GM21447 (cell line): ENCODE measurements at regions not wholly inside any gene's neighbourhood (a gene's known extent, or its start where the extent isn't known, plus 50 kb on each side); places are given as distances from the start of the nearest gene placed in this dataset.

Experiments used
- ATAC-seq: cut with Tn5 transposase; IDR thresholded peaks from one replicate; pipeline ENCODE4 v1.9.1; 2021; ENCODE audit not compliant: unreplicated experiment

DNA sequence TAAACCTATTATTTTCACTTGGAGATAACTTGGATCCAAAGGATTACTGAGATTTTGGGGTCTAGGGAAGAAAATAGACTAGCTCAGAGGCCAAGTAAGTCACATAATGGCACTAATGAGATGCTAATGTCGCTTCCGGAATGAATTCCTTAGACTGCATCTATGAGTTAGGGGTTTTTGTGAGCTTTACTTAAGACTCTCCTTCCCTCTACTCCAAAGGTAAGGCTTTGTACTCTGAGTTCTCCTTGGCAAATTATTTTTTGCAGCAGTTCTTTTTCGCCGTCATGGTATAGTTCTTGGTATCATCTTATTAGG lies 143.9 kb upstream of the KLF14 start:
- ATAC-seq = no peak

- ATAC-seq = no peak
Observed at GRCh38 chr7:130878785-130879184, 144.8 kb upstream of the KLF14 start.

DNA sequence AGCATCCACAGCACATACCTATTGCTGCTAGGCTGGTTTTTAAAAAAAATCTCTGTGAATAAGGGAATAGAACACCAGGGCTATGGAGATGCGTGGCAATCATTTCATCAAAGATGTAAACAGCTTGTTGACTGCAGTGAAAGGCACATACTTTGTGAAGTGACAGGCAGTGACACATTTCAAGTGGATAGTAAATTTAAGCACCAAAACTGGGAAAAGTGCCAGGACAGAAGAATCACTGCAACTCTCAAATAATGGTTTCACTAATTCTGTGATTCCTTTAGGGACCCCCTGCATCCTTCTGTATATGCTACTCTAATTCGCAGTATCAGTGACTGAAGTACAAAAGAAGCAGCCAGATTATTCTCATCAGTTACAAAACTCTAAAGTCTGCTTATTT lies 145.2 kb upstream of the KLF14 start:
- ATAC-seq = no peak

DNA sequence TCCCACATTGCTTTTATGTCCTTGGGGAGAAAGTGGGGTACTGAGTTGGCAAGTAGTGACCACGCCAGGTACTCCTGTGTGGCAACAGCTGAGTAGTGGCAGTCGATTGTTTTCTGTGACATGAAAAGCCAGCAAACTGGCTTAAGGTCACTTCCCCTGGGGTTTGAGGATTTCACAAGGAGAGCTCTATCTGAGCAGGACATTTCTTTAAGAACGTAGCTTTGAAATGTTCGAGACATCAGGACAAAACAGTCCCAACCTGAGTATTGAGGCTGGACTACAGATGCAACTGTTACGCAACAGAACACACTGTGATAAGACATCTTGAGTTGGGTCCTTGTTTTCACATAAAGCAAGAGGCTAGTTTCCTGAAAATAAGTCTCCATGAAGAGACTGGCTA lies 146.7 kb upstream of the KLF14 start:
- no peak for ATAC-seq

DNA sequence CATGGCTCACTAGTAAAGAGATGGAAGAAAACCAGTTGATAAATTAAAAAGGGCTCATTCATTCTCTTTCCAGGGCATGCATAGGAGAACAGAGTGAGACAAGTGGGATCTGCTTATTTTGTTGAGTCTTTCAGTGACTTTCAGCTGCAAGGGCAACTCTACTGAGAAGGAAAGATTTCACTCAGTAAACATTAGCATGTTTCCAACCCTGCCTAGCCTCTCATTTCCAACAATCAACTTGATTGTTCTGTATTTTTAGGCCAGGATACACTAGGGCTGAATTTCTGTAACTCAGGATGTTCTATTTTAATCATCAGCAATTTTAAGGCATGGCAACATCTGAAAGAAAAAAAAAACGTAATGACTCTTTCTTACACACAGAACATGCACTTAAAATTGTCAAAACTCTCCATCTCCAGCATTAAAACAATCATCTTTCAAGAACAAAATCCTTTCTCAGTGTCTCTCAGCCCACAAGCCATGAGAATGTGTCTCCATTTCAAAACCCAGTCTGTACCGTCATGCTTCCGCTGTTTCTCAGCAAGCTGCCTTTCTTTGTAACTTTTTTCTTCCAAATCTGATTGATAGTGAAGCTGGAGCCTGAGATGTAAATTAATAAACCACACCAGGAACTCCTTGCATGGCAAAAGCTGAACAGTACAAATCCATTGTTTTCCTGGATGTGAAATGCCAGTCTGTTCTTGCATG lies 147.2 kb upstream of the KLF14 start:
- ATAC-seq = no peak

DNA sequence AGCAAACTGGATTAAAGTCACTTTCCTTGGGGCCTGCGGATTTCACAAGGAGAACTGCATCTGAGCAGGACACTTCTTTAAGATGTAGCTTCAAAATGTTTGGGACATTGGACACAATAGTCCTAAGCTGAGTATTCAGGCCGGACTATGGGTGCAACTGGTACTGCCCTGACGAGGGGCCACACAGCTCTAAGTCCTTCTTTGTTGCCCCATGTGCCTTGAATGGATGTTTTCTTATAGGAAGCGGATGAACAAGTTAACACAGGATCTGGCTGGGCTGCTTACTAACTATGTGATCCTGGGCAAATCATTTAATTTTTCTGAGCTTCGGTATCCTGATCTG lies 147.8 kb upstream of the KLF14 start:
- no peak for ATAC-seq

DNA sequence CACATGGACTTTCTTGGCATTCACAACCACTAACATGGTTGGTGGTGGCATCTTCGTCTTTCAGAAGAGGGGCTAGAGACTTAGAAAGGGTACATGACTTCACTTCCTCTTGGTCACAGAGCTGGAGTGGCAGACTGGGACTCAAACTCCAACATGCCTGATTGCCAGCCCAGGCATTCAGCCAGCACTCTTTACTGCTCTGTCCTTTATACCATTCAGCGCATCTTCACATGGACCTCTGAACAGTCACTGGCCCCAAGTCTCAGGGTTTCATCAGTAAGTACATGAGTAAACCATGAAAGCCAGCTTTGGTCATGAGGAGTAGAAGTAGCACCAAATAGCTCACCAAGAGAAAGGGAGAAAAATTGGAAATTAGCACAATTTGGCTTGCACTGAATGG lies 148.4 kb upstream of the KLF14 start:
- no peak for ATAC-seq

DNA sequence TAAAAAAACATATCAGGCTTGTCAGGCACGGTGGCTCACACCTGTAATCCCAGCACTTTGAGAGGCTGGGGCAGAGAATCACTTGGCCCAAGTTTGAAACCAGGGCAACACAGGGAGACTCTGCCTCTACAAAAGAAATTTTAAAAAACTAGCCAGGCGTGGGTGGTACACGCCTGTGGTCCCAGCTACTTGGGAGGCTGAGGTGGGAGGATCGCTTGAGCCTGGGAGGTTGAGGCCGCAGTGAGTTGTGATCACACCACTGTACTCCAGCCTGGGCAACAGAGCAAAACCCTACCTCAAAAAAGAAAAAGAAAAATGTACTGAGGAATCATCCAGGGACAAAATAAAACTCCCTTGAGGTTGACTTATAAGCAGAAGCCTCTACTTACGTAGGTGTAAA lies 149.9 kb upstream of the KLF14 start:
- ATAC-seq = no peak

- ATAC-seq = no peak
Observed at GRCh38 chr7:130884437-130885417, 150.7 kb upstream of the KLF14 start.

DNA sequence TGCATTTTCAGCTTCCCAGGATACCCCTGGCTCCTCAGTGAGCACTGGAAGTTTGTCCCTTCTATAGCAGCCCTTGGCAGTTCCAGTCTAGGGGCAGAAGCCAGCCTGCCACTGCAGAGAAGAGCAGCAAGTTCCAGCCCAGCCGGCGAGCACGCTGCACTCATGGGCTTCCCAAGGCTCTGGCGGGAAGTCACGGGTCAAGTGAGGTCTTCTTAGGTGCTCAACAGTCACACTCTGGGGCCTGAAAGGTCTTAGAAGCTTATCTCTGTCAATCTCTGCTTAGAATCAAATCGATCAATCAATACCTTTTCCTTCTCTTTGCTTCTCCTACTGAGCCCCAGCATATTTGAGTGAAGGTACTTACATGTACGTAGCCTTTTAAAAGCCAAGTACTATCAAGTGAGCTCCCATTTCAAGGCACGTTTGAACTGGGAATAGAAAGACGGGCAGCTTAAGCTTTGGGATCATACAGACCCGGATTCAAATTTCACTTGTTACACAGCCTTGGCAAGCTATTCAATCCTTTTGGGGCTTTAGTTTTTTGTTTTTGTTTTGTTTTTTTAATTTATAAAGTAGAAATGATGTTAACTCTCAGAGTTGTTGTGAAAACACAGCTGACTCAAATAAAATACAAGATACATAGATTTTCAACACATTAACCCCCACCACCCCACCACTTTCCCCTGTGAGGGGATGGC lies 152.6 kb upstream of the KLF14 start:
- ATAC-seq = no peak

DNA sequence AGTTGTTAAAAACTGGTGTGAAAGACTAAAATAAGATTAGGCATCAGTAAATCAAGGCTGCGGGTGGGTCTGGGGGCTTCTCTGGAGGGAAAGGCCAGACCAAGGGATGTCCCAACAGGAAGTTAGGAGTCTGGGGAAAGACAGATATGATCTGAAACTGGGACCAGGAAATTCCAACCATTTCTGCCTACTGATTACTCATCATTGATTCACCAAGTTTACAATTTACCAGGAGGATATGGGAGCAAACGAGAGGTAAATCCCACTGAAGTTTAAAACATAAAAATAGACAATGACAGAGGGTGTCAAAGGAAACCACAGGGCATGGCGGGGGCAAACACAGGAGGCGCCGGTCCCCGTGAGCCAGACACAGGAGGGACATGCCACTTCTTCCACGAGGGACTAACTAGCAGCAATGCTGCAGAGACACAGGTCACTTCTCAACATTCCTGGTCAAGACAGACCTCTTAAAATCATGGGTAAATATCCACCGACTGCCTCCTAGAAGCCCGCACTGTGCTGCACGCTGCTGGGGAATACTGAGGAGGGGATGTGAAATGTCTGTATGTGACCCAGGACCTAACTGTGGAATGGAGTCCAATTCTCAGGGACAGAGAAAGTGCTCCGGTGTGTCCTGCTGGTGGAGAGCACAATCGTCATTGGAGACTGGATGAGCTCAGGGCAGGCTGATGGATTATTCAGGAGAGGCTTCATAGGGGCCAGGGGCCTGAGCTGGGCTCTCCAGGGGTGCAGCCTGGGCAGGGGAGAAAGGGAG lies 153.4 kb upstream of the KLF14 start:
- no peak for ATAC-seq

GRCh38 chr7:130887957-130888371 lies 154.0 kb upstream of the KLF14 start:
- ATAC-seq = no peak

DNA sequence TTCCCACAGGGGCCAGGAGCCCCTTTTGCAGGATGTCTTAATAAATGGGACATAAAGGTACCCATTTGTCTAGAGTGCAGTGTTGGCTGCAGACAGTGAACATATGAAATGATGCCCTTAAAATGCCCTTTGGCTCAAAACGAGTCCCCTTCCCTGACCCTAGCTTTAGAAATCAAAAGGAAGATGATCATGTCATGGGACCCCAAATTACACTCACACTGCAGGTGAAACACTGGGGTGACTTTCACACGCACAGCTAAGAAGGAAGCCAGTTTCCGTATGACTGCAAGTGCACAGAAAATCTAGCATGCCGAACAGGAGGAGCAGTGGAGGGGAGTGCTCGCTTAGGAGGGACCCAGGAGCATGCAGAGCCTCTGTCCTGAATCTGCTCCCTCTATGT lies 154.5 kb upstream of the KLF14 start:
- no peak for ATAC-seq

GRCh38 chr7:130890176-130891020 lies 156.4 kb upstream of the KLF14 start:
- ATAC-seq = no peak

DNA sequence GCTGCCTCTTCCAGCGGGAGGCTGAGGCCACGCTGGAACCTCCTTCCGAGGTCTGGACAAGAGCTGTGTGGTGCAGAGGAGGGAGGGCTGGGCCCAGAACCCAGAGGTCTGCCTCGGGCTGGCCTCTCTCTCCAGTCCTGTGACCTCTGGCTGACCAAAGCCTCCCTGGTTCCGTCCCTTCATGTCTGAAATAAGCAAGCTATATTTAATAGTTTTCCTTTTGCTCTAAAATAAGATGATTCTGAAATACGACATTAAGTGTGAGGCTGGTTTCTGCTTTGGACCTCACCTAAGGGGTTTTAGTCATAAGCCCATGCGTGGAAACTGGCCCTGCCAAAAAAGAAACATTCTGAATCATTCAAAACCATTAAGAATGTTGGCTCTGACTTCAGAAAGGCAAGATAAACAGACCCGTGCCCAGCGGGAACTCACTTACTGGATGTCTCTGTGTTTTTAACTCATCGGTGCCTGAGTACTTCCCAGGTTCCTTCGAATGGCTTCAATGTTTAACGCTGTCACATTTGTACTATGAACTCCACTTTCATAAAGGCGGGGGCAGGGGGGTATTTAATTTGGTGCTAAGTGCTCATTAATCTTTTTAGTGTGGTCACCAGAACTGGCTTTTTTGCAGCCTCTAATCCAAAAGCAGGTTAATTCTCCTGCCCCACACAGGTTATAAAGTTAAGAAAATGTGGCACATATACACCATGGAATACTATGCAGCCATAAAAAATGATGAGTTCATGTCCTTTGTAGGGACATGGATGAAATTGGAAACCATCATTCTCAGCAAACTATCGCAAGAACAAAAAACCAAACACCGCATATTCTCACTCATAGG lies 157.5 kb upstream of the KLF14 start:
- ATAC-seq = no peak

DNA sequence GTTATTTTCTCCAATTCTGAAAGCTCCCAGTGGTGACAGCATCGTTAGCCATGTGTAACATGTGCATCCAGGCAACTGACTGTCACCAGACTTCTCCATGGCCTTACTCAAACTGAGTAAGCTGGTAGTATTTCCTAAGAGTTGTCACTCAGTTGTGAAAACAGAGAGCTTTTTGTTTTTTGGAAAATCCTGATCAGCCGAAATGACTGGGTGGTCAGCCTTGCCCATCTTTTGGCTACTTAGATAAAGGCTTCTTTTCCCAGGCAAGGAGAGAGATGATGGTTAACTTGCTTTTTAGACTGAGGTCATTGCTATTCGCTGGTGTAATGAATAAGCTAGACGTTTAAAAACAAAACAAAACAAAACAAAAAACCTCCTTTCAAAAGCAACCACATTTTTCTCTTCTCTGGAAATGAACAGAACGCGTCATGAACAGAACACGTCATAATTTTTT lies 159.5 kb upstream of the KLF14 start:
- no peak for ATAC-seq

GRCh38 chr7:130894146-130894908 lies 160.3 kb upstream of the KLF14 start:
- no peak for ATAC-seq

DNA sequence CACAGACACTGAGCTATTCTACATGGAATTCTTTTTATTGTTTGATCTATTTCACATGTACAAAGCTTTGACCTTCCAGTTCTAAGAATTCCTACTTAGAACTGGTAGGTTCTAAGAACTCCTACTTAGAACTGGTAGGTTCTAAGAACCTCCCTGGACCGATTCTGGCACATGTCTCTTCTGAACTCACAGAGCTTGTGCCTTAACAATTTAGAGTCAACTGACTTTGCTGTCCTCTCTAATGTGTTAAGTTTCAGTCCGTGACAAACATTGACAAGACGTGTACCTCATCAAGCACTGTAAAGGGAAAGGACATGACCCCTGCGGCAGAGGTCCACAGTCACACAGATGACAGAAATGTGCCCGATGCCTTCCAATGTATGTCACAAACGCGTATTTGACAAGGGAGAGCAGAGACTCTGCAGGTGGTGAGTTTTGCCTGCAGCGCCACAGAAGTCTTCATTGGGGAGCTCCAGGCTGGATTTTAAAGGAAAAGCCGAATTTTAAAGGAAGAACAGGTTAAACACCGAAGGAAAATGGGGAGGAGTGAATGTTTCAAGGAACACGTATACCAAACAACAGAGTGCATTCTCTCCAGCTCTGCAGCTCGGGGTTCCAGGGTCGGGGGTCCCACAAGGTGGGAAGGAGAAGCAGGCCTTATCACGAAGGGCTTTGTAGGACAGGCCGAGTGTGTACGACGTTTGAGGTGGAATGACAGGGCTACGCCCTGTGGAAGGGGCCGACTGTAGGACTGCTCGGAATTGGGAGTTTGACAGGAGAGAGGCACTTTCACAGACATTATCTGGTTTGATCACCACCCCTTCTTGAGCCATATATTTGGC lies 161.1 kb upstream of the KLF14 start:
- no peak for ATAC-seq
